ENCODE measurements at regions not wholly inside any gene's neighbourhood (a gene's known extent, or its start where the extent isn't known, plus 50 kb on each side); places are given as distances from the start of the nearest gene placed in this dataset.

DNA sequence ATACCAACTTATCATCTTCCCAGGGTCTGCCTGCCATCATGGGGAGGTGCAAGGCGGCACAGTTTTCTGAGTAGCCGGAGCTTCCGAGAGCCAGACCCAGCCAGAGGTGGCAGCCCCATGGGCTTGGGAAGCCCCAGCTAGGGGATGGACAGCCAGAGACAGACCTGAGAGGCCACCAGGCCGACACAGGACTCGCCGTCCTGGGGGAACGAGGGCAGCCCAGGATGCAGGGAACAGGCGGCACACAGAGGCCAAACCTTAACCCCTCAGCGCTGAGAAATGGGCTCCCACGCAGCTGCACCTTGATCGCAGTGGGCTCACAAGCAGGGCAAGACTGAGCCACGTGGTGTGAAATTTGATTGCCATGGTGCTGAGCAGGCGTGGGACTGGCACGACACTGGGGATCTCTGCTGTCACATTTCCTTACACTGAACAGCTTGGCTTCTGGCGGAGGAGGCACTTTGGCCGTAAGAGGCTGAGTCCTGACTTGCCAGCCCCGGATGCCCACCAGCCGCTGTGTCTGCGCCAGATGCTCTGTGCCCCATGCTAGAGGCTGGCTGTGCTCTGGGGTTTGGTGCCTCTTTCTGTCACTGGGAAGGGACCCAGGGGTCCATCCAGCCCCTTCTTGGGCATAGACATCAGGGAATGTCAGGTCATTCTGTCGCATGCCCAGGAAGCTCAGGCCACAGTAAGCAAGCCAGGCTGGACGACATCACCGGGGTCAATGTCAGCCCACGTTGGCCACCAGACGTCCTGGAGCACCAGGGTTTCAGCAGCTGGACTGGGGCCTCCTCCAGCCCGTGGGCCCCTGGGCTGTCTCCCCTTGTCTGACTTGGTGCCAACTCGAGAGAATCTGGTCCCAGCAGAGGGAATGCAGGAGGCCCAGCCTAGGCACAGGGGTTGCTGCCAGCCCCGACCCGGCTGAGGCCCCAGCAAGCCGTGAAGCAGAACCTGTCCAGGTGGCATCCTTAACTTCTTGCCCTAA is 312.1 kb upstream of the MYT1L start:
- TF ChIP-seq YY1 (IDR thresholded peaks at IDR 0.05; ENCODE audit: insufficient read depth, insufficient read length): no peak
- TF ChIP-seq ZNF274 (IDR thresholded peaks at IDR 0.05; ENCODE audit: low read depth, low read length): no peak

Measured in NT2/D1 (cell line).